Esophagus squamous epithelium (tissue), 4 donors: ENCODE measurements at regions not wholly inside any gene's neighbourhood (a gene's known extent, or its start where the extent isn't known, plus 50 kb on each side); places are given as distances from the start of the nearest gene placed in this dataset.

Experiments
- POLR2A ChIP-seq, 4 donors: fragments of 450-650 bp; IDR thresholded peaks; one replicate each; pipeline ENCODE4 v1.6.1; 2017; ENCODE audit warnings: antibody characterized with exemption in 4 of 4, mild to moderate bottlenecking in 4 of 4, moderate library complexity in 3 of 4
- TF ChIP-seq, protein P1 (sequence below), 6 experiments: fragments of 450-650 bp in 4 of 6; fragments of 200-600 bp in 2 of 6; sonication (generic) in 2 of 6; IDR thresholded peaks; one replicate each; pipeline ENCODE4 v1.5.1; 2016 to 2019; ENCODE audit warnings: antibody characterized with exemption in 6 of 6, mild to moderate bottlenecking in 4 of 6, moderate library complexity in 4 of 6

- TF ChIP-seq, protein P1, sequence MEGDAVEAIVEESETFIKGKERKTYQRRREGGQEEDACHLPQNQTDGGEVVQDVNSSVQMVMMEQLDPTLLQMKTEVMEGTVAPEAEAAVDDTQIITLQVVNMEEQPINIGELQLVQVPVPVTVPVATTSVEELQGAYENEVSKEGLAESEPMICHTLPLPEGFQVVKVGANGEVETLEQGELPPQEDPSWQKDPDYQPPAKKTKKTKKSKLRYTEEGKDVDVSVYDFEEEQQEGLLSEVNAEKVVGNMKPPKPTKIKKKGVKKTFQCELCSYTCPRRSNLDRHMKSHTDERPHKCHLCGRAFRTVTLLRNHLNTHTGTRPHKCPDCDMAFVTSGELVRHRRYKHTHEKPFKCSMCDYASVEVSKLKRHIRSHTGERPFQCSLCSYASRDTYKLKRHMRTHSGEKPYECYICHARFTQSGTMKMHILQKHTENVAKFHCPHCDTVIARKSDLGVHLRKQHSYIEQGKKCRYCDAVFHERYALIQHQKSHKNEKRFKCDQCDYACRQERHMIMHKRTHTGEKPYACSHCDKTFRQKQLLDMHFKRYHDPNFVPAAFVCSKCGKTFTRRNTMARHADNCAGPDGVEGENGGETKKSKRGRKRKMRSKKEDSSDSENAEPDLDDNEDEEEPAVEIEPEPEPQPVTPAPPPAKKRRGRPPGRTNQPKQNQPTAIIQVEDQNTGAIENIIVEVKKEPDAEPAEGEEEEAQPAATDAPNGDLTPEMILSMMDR (IDR thresholded peaks at IDR 0.05): no peak
- no peak for TF ChIP-seq POLR2A (IDR thresholded peaks at IDR 0.05)
Observed at GRCh38 chr18:59954755-59955156, 55.0 kb downstream of the PMAIP1 start.
